ENCODE measurements at regions not wholly inside any gene's neighbourhood (a gene's known extent, or its start where the extent isn't known, plus 50 kb on each side); places are given as distances from the start of the nearest gene placed in this dataset.

- Mint-ChIP-seq H3K27me3 (peaks cover 11% of the 10 kb centered on the region), H3K9me3 (no peaks in the 10 kb centered on the region), H3K4me1 (peaks cover 12% of the 10 kb centered on the region), H3K27ac (no peak overlapping the region), H3K4me3 (peak overlapping the region; percentile 2), H3K36me3 (no peaks in the 10 kb centered on the region)
- no peak for ATAC-seq (ENCODE audit: low read depth)
- DNase-seq (ENCODE audit: low spot score in 2 of 2): no peak
Observed at GRCh38 chr4:152117054-152117453, 356.2 kb upstream of the GATB start.

GRCh38 chr4:152115794-152116193, 355.0 kb upstream of the GATB start:
- DNase-seq (ENCODE audit: low spot score in 2 of 2): no peak
- H3K9me3 Mint-ChIP-seq: no peaks in the 10 kb centered on the region
- peak overlapping the region; percentile 68 for H3K4me3 Mint-ChIP-seq
- H3K36me3 Mint-ChIP-seq: no peaks in the 10 kb centered on the region
- H3K27me3 Mint-ChIP-seq: peaks cover 11% of the 10 kb centered on the region
- ATAC-seq (ENCODE audit: low read depth): no peak
- H3K27ac Mint-ChIP-seq: peak overlapping the region; percentile 5
- peaks cover 12% of the 10 kb centered on the region for H3K4me1 Mint-ChIP-seq

DNA sequence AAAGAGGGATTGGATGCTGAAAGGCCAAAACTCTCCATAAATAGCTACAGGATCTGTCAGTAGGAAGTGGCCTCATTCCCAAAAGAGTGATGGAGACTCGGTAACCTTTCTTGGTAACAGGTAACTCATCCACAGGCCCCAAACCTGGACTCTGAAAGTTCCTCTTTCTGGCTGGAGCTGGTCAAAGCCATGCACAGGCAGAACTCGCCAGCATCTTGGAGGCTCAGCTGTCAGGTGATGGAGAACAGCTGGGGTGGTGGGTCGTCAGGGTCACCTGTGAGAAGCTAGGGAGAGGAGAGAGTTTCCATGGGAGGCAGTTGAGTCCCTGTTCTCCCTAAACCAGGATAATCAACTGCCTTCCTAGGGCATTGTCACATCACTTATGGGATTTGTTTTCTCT, 354.3 kb upstream of the GATB start:
- no peaks in the 10 kb centered on the region for H3K9me3 Mint-ChIP-seq
- H3K4me3 Mint-ChIP-seq: no peak overlapping the region
- H3K27ac Mint-ChIP-seq: no peak overlapping the region
- peaks cover 12% of the 10 kb centered on the region for H3K4me1 Mint-ChIP-seq
- H3K27me3 Mint-ChIP-seq: peaks cover 11% of the 10 kb centered on the region
- DNase-seq (ENCODE audit: low spot score in 2 of 2): peak in 1 of 2 donors; percentile 3
- ATAC-seq (ENCODE audit: low read depth): no peak
- no peaks in the 10 kb centered on the region for H3K36me3 Mint-ChIP-seq

- H3K27ac Mint-ChIP-seq: no peak overlapping the region
- ATAC-seq (ENCODE audit: low read depth): no peak
- DNase-seq (ENCODE audit: low spot score in 2 of 2): peak in 1 of 2 donors; percentile 6
- H3K27me3 Mint-ChIP-seq: peaks cover 11% of the 10 kb centered on the region
- H3K4me1 Mint-ChIP-seq: peaks cover 13% of the 10 kb centered on the region
- no peaks in the 10 kb centered on the region for H3K9me3 Mint-ChIP-seq
- H3K36me3 Mint-ChIP-seq: no peaks in the 10 kb centered on the region
- no peak overlapping the region for H3K4me3 Mint-ChIP-seq
Observed at GRCh38 chr4:152114562-152114961, 353.8 kb upstream of the GATB start.

DNA sequence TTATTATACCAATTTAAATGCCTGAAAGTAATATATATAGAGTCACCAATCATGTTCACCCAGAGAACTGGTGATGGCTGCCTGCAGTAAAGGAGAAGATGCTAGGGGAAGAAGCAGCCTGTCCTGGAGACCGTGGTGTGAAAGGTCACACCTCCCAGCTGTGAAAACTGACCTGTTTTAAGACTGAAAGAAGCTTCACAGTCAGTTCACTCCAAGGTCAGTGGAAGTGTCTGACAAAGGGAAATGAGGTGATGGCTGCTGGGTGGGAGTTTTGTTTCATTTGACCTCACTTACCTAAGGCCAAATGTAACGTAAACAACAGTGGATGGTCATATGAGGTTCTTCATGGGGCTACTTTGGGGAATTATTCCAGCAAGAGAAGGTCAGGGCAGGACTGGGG, 352.1 kb upstream of the GATB start:
- Mint-ChIP-seq H3K27me3 (peaks cover 13% of the 10 kb centered on the region), H3K4me3 (no peak overlapping the region), H3K36me3 (no peaks in the 10 kb centered on the region), H3K27ac (no peak overlapping the region), H3K4me1 (peaks cover 14% of the 10 kb centered on the region), H3K9me3 (no peaks in the 10 kb centered on the region)
- ATAC-seq (ENCODE audit: low read depth) (no peak), DNase-seq (ENCODE audit: low spot score in 2 of 2) (no peak)

DNA sequence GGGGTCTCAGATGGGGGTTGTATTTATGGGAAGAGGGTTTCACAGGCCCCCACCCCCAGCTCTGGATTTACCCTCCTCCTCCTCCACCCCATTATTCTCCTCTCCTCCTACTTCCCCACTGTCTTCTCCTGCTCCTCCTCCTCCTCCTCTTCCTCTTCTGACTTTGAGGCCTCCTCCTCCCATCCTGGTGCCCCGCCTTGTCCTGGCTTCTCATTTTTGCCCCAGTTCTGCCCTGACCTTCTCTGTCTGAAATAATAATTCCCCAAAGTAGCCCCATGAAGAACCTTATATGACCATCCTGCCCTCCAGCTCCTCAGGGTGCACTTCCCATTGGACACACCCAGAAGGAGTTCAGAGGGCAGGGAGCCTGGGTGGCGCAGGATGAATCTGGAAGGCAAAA, 351.4 kb upstream of the GATB start:
- no peak overlapping the region for H3K4me3 Mint-ChIP-seq
- DNase-seq (ENCODE audit: low spot score in 2 of 2) (no peak), ATAC-seq (ENCODE audit: low read depth) (no peak)
- H3K27me3 Mint-ChIP-seq: peaks cover 18% of the 10 kb centered on the region
- no peaks in the 10 kb centered on the region for H3K9me3 Mint-ChIP-seq
- peaks cover 14% of the 10 kb centered on the region for H3K4me1 Mint-ChIP-seq
- no peak overlapping the region for H3K27ac Mint-ChIP-seq
- no peaks in the 10 kb centered on the region for H3K36me3 Mint-ChIP-seq

DNA sequence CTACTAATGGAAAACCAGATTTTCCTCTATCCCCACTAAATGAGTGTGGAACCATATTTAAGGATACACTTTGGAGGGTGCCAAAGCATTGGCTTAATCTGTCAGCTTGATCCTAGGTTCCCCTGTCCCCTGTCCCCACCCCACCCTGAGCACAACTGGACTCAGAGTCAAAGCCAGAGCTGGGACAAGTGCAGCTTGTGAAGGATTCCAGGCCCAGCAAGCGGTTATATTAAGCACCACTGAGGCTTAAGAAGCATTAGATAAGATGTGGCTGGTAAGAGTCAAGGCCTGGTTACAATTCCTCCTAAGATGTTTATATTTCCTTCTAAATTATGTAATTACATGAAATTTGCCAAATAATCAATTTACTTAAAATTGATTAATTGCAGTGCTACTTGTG, 350.0 kb upstream of the GATB start:
- DNase-seq (ENCODE audit: low spot score in 2 of 2) (no peak), ATAC-seq (ENCODE audit: low read depth) (no peak)
- Mint-ChIP-seq H3K27me3 (peaks cover 16% of the 10 kb centered on the region), H3K27ac (no peak overlapping the region), H3K4me3 (no peak overlapping the region), H3K36me3 (no peaks in the 10 kb centered on the region), H3K4me1 (peaks cover 2% of the 10 kb centered on the region), H3K9me3 (no peaks in the 10 kb centered on the region)

- no peak overlapping the region for H3K27ac Mint-ChIP-seq
- H3K27me3 Mint-ChIP-seq: peaks cover 16% of the 10 kb centered on the region
- H3K36me3 Mint-ChIP-seq: no peaks in the 10 kb centered on the region
- DNase-seq (ENCODE audit: low spot score in 2 of 2) (no peak), ATAC-seq (ENCODE audit: low read depth) (no peak)
- no peaks in the 10 kb centered on the region for H3K9me3 Mint-ChIP-seq
- H3K4me1 Mint-ChIP-seq: peaks cover 2% of the 10 kb centered on the region
- no peak overlapping the region for H3K4me3 Mint-ChIP-seq
Observed at GRCh38 chr4:152109531-152110509, 349.0 kb upstream of the GATB start.

DNA sequence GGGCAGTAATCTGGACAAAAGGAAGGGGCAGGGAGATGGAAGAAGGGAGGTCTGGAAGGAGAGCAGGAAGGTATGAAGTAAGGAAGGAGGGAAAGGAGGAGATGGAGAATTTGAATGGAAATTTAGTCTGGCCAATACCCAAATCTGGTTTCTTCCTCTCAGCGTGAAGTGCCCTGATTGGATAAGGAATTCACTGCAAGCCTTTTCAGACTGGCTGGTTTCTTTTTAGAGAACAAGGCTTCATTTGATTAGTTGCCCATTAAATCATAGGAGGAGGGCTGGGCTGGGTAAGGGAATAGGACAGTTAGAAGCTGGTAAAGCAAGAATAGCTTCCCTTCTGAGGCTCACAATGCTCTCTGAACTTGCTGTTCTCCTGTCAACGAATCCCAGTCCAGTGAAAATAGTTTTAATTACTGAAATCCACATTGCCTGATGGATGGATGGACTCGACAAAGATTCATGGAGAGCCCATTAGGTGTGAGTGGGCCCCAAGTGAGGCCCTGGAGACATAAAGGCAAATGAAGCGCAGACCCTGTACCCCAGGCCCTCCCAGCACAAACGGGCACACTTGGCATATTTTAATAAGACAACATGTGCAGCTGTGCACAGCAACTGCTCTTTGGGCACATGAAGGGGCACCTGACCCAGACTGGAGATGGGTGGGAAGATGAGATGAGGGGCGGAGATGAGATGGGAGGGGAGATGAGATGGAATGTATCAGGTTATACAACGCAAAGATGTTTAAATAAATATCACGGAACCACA, 347.1 kb upstream of the GATB start:
- no peaks in the 10 kb centered on the region for H3K9me3 Mint-ChIP-seq
- no peak for ATAC-seq (ENCODE audit: low read depth)
- H3K27me3 Mint-ChIP-seq: peaks cover 16% of the 10 kb centered on the region
- peaks cover 5% of the 10 kb centered on the region for H3K4me1 Mint-ChIP-seq
- no peak overlapping the region for H3K27ac Mint-ChIP-seq
- H3K4me3 Mint-ChIP-seq: no peak overlapping the region
- no peak for DNase-seq (ENCODE audit: low spot score in 2 of 2)
- H3K36me3 Mint-ChIP-seq: no peaks in the 10 kb centered on the region

DNA sequence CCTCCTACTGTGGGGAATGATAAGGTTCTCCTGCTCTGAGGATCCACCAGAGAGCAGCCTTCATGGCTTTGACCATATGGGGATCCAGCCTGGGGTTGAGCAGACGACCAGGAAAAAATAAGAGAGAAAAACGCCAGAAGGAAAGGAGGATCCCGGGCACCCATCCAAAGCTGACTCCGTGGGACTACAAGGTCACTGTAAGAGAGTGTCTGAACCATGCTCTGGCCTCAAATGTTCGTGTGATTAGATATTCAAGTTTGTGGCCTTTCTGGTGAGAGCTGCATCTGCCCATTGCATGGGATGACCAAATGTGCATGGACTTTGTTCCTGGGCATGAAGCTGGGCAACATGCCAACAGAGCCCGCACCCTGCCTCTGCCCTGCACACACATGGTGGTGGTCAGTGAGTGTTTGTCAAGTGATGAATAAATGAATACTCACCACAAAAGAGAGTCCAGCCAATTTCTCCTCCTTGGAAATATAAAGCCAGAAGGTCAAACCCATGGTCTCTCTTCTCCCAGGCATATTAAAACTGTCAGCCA, 346.0 kb upstream of the GATB start:
- DNase-seq (ENCODE audit: low spot score in 2 of 2) (no peak), ATAC-seq (ENCODE audit: low read depth) (no peak)
- Mint-ChIP-seq H3K9me3 (no peaks in the 10 kb centered on the region), H3K27me3 (peaks cover 15% of the 10 kb centered on the region), H3K36me3 (no peaks in the 10 kb centered on the region), H3K4me3 (no peak overlapping the region), H3K27ac (no peak overlapping the region), H3K4me1 (peaks cover 5% of the 10 kb centered on the region)

- DNase-seq (ENCODE audit: low spot score in 2 of 2) (no peak), ATAC-seq (ENCODE audit: low read depth) (no peak)
- H3K4me1 Mint-ChIP-seq: peaks cover 10% of the 10 kb centered on the region
- no peak overlapping the region for H3K27ac Mint-ChIP-seq
- H3K27me3 Mint-ChIP-seq: peaks cover 15% of the 10 kb centered on the region
- H3K9me3 Mint-ChIP-seq: peaks cover 2% of the 10 kb centered on the region
- H3K4me3 Mint-ChIP-seq: no peak overlapping the region
- H3K36me3 Mint-ChIP-seq: no peaks in the 10 kb centered on the region
Observed at GRCh38 chr4:152106113-152106763, 345.4 kb upstream of the GATB start.

DNA sequence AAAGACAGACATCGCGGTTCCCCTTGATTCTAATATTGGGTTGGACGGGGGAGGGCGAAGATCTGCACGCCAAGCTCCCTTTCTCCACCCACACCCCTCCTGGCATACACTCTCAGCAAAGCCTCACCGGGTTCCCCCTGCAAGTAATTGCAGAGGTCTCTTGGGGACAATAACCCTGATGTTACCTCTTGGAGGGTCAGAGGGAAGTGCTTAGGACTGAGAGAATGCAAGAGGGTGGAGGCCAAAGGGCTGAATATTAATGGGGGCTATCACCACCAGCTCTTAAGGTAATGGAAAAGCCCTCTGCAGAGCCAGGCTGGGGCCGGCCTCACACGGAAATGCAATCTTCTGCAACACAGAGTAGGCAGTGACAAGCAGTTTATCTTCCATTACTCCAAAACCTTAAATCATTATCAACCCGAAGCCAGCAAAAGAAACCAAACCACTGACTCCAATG, 344.1 kb upstream of the GATB start:
- peaks cover 15% of the 10 kb centered on the region for H3K27me3 Mint-ChIP-seq
- no peaks in the 10 kb centered on the region for H3K36me3 Mint-ChIP-seq
- ATAC-seq (ENCODE audit: low read depth) (no peak), DNase-seq (ENCODE audit: low spot score in 2 of 2) (no peak)
- H3K27ac Mint-ChIP-seq: no peak overlapping the region
- H3K4me3 Mint-ChIP-seq: no peak overlapping the region
- H3K4me1 Mint-ChIP-seq: peaks cover 22% of the 10 kb centered on the region
- H3K9me3 Mint-ChIP-seq: peaks cover 6% of the 10 kb centered on the region

DNA sequence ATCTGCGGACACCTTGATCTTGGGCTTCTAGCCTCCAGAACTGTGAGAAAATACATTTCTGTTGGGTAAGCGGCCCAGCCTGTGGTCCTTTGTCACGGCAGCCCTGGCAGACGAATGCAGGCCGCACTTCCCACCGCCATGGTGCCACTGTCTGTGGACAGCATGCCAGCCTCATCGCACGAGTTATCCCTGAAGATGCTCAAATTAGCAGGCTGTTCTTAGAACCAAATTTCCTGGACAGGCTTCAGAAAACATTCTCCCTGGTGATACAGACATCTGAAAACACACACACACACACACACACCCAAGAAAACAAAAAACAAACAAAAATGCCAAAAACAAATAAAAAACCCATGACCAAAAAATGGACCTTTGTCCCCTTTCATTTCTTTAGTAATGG, 343.5 kb upstream of the GATB start:
- H3K4me1 Mint-ChIP-seq: peaks cover 21% of the 10 kb centered on the region
- no peak for ATAC-seq (ENCODE audit: low read depth)
- no peak for DNase-seq (ENCODE audit: low spot score in 2 of 2)
- peaks cover 6% of the 10 kb centered on the region for H3K9me3 Mint-ChIP-seq
- H3K27ac Mint-ChIP-seq: no peak overlapping the region
- H3K36me3 Mint-ChIP-seq: no peaks in the 10 kb centered on the region
- H3K4me3 Mint-ChIP-seq: no peak overlapping the region
- peaks cover 15% of the 10 kb centered on the region for H3K27me3 Mint-ChIP-seq
